ENCODE measurements at regions not wholly inside any gene's neighbourhood (a gene's known extent, or its start where the extent isn't known, plus 50 kb on each side); places are given as distances from the start of the nearest gene placed in this dataset.

DNA sequence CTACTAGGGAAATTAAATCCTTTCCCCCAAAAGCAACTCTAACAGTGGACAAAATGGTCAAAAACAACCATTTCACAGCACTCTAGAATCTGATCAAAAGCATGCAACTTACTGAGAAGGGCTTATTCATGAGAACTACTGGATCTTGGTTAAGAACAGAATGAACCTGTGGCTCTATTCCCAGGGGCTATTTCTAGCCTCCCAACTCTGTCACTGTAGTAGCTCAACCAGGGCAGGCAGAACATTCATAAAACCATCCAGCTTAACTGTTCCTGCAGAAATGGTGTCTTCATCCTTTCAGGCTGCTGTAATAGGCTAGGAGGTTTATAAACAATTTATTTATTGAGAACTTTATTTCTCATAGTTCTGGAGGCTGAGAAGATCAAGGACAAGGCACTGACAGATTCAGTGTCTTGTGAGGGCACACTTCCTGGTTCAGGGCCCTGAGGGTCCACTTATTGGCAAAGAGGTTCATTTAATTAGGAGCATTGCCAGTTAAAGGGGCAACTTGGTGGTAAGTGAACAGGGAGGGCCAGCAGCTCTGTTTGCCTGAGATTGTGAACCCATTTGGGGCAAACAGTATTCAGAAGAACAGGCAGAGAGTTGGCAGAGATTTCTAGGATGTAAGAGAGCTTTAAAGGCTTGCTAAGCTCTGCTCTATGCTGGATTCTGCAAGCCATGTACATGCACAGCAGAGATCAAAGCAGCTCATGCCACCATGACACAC is 238.5 kb upstream of the FBXL7 start:
- TF ChIP-seq EZH2 (IDR thresholded peaks at IDR 0.05; ENCODE audit: insufficient read depth, poor library complexity, severe bottlenecking) (no peak), EZH2phosphoT487 (IDR thresholded peaks at IDR 0.05; ENCODE audit: insufficient read depth, low read depth) (no peak)
